ENCODE measurements at regions not wholly inside any gene's neighbourhood (a gene's known extent, or its start where the extent isn't known, plus 50 kb on each side); places are given as distances from the start of the nearest gene placed in this dataset.

GRCh38 chr5:61995486-61995885, 310.5 kb upstream of the KIF2A start:
- intact Hi-C loops (cut with DNase I) = no loop called here
- H3K9me3 ChIP-seq = no peaks in the 10 kb centered on the region
- no peak for TF ChIP-seq POLR2AphosphoS5 (IDR thresholded peaks at IDR 0.05)
- TF ChIP-seq, protein P1, sequence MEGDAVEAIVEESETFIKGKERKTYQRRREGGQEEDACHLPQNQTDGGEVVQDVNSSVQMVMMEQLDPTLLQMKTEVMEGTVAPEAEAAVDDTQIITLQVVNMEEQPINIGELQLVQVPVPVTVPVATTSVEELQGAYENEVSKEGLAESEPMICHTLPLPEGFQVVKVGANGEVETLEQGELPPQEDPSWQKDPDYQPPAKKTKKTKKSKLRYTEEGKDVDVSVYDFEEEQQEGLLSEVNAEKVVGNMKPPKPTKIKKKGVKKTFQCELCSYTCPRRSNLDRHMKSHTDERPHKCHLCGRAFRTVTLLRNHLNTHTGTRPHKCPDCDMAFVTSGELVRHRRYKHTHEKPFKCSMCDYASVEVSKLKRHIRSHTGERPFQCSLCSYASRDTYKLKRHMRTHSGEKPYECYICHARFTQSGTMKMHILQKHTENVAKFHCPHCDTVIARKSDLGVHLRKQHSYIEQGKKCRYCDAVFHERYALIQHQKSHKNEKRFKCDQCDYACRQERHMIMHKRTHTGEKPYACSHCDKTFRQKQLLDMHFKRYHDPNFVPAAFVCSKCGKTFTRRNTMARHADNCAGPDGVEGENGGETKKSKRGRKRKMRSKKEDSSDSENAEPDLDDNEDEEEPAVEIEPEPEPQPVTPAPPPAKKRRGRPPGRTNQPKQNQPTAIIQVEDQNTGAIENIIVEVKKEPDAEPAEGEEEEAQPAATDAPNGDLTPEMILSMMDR (IDR thresholded peaks at IDR 0.05) = no peak
- TF ChIP-seq POLR2A (IDR thresholded peaks at IDR 0.05) = no peak
- no peak for TF ChIP-seq EP300 (IDR thresholded peaks at IDR 0.05)
- no peak overlapping the region for H3K4me3 ChIP-seq
- H3K27ac ChIP-seq = no peak overlapping the region
- H3K36me3 ChIP-seq = no peaks in the 10 kb centered on the region
- WGBS, 2 donors = 88 to 90% methylated on average over 2 of the region's 2 CpGs
- H3K27me3 ChIP-seq = no peaks in the 10 kb centered on the region
- no peaks in the 10 kb centered on the region for H3K4me1 ChIP-seq
- no peak for DNase-seq

- TF ChIP-seq POLR2AphosphoS5 (IDR thresholded peaks at IDR 0.05) (no peak), POLR2A (IDR thresholded peaks at IDR 0.05) (no peak)
- Histone ChIP-seq H3K27me3 (no peaks in the 10 kb centered on the region), H3K9me3 (no peaks in the 10 kb centered on the region), H3K27ac (no peak overlapping the region), H3K36me3 (no peaks in the 10 kb centered on the region), H3K4me1 (no peaks in the 10 kb centered on the region), H3K4me3 (no peak overlapping the region)
- DNase-seq = no peak
- intact Hi-C loops (cut with DNase I) = no loop called here
These were observed 306.6 kb upstream of the KIF2A start for GRCh38 chr5:61999371-61999770.

DNA sequence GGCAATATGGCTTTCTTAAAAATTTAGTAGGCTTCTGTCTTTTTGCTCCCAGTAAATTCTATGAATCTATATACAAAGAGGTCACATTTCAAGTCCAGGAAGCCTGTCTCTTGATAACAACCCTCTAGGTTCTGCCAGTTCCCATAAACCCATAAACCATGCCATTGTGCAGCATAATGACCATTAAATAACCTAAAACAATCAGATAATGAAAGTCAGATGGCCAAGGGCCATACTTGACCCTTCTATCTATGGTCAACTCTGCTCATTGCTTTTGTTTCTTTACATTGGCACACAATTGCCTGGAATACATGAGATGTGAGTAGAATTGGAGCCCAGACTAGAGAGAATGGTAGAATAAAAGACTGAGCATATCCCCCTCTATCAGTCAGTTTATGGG, 305.4 kb upstream of the KIF2A start:
- no peak overlapping the region for H3K4me3 ChIP-seq
- H3K36me3 ChIP-seq = no peaks in the 10 kb centered on the region
- no peaks in the 10 kb centered on the region for H3K9me3 ChIP-seq
- intact Hi-C loops (cut with DNase I) = no loop called here
- no peak for DNase-seq
- TF ChIP-seq, protein P1 (IDR thresholded peaks at IDR 0.05) = no peak
- TF ChIP-seq POLR2AphosphoS5 (IDR thresholded peaks at IDR 0.05) = no peak
- no peak for TF ChIP-seq POLR2A (IDR thresholded peaks at IDR 0.05)
- H3K27ac ChIP-seq = no peak overlapping the region
- H3K27me3 ChIP-seq = no peaks in the 10 kb centered on the region
- H3K4me1 ChIP-seq = no peaks in the 10 kb centered on the region

GRCh38 chr5:62001640-62002039, 304.4 kb upstream of the KIF2A start:
- H3K4me3 ChIP-seq = no peak overlapping the region
- TF ChIP-seq EP300 (IDR thresholded peaks at IDR 0.05) = no peak
- TF ChIP-seq POLR2AphosphoS5 (IDR thresholded peaks at IDR 0.05) = no peak
- no peak for TF ChIP-seq POLR2A (IDR thresholded peaks at IDR 0.05)
- TF ChIP-seq, protein P1 (IDR thresholded peaks at IDR 0.05) = no peak
- H3K36me3 ChIP-seq = no peaks in the 10 kb centered on the region
- no peaks in the 10 kb centered on the region for H3K9me3 ChIP-seq
- H3K27me3 ChIP-seq = no peaks in the 10 kb centered on the region
- DNase-seq = no peak
- 91 to 96% methylated on average over 1 of the region's 1 CpG for WGBS, 2 donors
- intact Hi-C loops (cut with DNase I) = no loop called here
- no peak overlapping the region for H3K27ac ChIP-seq
- no peaks in the 10 kb centered on the region for H3K4me1 ChIP-seq

GRCh38 chr5:62002436-62002835, 303.6 kb upstream of the KIF2A start:
- Histone ChIP-seq H3K36me3 (no peaks in the 10 kb centered on the region), H3K4me1 (no peaks in the 10 kb centered on the region), H3K27ac (no peak overlapping the region), H3K4me3 (no peak overlapping the region), H3K9me3 (no peaks in the 10 kb centered on the region), H3K27me3 (no peaks in the 10 kb centered on the region)
- WGBS, 2 donors = 76 to 81% methylated on average over 2 of the region's 2 CpGs
- intact Hi-C loops (cut with DNase I) = no loop called here
- TF ChIP-seq, protein P1 (IDR thresholded peaks at IDR 0.05) = no peak
- TF ChIP-seq POLR2AphosphoS5 (IDR thresholded peaks at IDR 0.05) (no peak), EP300 (IDR thresholded peaks at IDR 0.05) (no peak), POLR2A (IDR thresholded peaks at IDR 0.05) (no peak)
- DNase-seq = no peak

Data from sigmoid colon (tissue), 6 donors.